H9 (cell line): ENCODE measurements at regions not wholly inside any gene's neighbourhood (a gene's known extent, or its start where the extent isn't known, plus 50 kb on each side); places are given as distances from the start of the nearest gene placed in this dataset.

Source experiments
- DNase-seq: peaks from one replicate; pipeline ENCODE4 v3.0.0-alpha.2; 2017
- H2AFZ ChIP-seq: one replicate; pipeline ENCODE4 v1.6.1; 2013; ENCODE audit warnings: mild to moderate bottlenecking, low read length, control low read depth, moderate library complexity
- H2AK5ac ChIP-seq: 2 replicates; pipeline ENCODE4 v1.6.1; 2013; ENCODE audit warnings: low read length, control low read depth, mixed read lengths; ENCODE audit not compliant: insufficient read length
- H2BK120ac ChIP-seq: one replicate; pipeline ENCODE4 v1.6.1; 2013; ENCODE audit warnings: low read depth, mild to moderate bottlenecking, low read length, control low read depth, inconsistent platforms; ENCODE audit not compliant: poor library complexity, severe bottlenecking
- H2BK12ac ChIP-seq: 2 replicates; pipeline ENCODE4 v1.6.1; 2013; ENCODE audit warnings: low read length, control low read depth, mixed read lengths, low read depth; ENCODE audit not compliant: insufficient read length
- H2BK15ac ChIP-seq: 2 replicates; pipeline ENCODE4 v1.6.1; 2013; ENCODE audit warnings: low read depth, low read length, control low read depth
- H2BK20ac ChIP-seq: one replicate; pipeline ENCODE4 v1.6.1; 2013; ENCODE audit warnings: low read depth, mild to moderate bottlenecking, low read length, control low read depth, inconsistent platforms; ENCODE audit not compliant: poor library complexity, severe bottlenecking
- H2BK5ac ChIP-seq: 2 replicates; pipeline ENCODE4 v1.6.1; 2013; ENCODE audit warnings: low read length, control low read depth, mixed read lengths; ENCODE audit not compliant: insufficient read length
- H3K14ac ChIP-seq: 2 replicates; pipeline ENCODE4 v1.6.1; 2013; ENCODE audit warnings: low read length, control low read depth; ENCODE audit not compliant: insufficient read depth
- H3K18ac ChIP-seq: 2 replicates; pipeline ENCODE4 v1.6.1; 2013; ENCODE audit warnings: low read depth, mild to moderate bottlenecking, mixed read lengths, low read length, control low read depth; ENCODE audit not compliant: insufficient read length
- H3K23ac ChIP-seq: 2 replicates; pipeline ENCODE4 v1.6.1; 2013; ENCODE audit warnings: low read length, control low read depth, mixed read lengths, low read depth; ENCODE audit not compliant: insufficient read length
- H3K23me2 ChIP-seq: 2 replicates; pipeline ENCODE4 v1.6.1; 2013; ENCODE audit warnings: low read depth, mild to moderate bottlenecking, mixed read lengths, low read length, control low read depth; ENCODE audit not compliant: insufficient read length, poor library complexity, severe bottlenecking
- H3K27ac ChIP-seq: 2 replicates; pipeline ENCODE4 v1.5.1; 2013; ENCODE audit warnings: low read length, control low read depth, mixed read lengths, low read depth; ENCODE audit not compliant: insufficient read length
- H3K27me3 ChIP-seq: 2 replicates; pipeline ENCODE4 v1.6.1; 2013; ENCODE audit warnings: low read length, control low read depth, inconsistent platforms; ENCODE audit not compliant: insufficient read depth
- H3K4ac ChIP-seq: 2 replicates; pipeline ENCODE4 v1.6.1; 2013; ENCODE audit warnings: low read depth, mild to moderate bottlenecking, control low read depth, inconsistent platforms, low read length, moderate library complexity
- H3K4me1 ChIP-seq: 2 replicates; pipeline ENCODE4 v1.6.1; 2013; ENCODE audit warnings: low read length, control low read depth, inconsistent platforms; ENCODE audit not compliant: insufficient read depth
- H3K4me2 ChIP-seq: 2 replicates; pipeline ENCODE4 v1.6.1; 2013; ENCODE audit warnings: low read length, control low read depth, mixed read lengths; ENCODE audit not compliant: insufficient read length, insufficient read depth
- H3K56ac ChIP-seq: 2 replicates; pipeline ENCODE4 v1.6.1; 2013; ENCODE audit warnings: low read depth, mild to moderate bottlenecking, mixed read lengths, low read length, control low read depth; ENCODE audit not compliant: insufficient read length
- H3K79me1 ChIP-seq: 2 replicates; pipeline ENCODE4 v1.6.1; 2013; ENCODE audit warnings: low read depth, mild to moderate bottlenecking, moderate library complexity, low read length, control low read depth, inconsistent platforms; ENCODE audit not compliant: insufficient read depth, poor library complexity, severe bottlenecking
- H3K79me2 ChIP-seq: 2 replicates; pipeline ENCODE4 v1.6.1; 2013; ENCODE audit warnings: low read length, control low read depth, inconsistent platforms; ENCODE audit not compliant: insufficient read depth
- H3K9ac ChIP-seq: 2 replicates; pipeline ENCODE4 v1.6.1; 2013; ENCODE audit warnings: low read length, control low read depth, mixed read lengths; ENCODE audit not compliant: insufficient read length; ENCODE audit errors: extremely low read depth
- H3K9me3 ChIP-seq: one replicate; pipeline ENCODE4 v1.6.1; 2013; ENCODE audit warnings: low read depth, low read length, inconsistent platforms; ENCODE audit not compliant: control insufficient read depth
- H3T11ph ChIP-seq: one replicate; pipeline ENCODE4 v1.6.1; 2013; ENCODE audit warnings: mild to moderate bottlenecking, low read length, control low read depth, inconsistent platforms
- H4K20me1 ChIP-seq: one replicate; pipeline ENCODE4 v1.6.1; 2013; ENCODE audit not compliant: control insufficient read depth, insufficient read length, insufficient read depth
- H4K5ac ChIP-seq: 2 replicates; pipeline ENCODE4 v1.6.1; 2013; ENCODE audit warnings: low read depth, mild to moderate bottlenecking, mixed read lengths, low read length, control low read depth; ENCODE audit not compliant: insufficient read length
- H4K8ac ChIP-seq: replicated peaks from 2 replicates; pipeline ENCODE4 v1.6.1; 2013; ENCODE audit warnings: low read length, control low read depth, mixed read lengths, low read depth; ENCODE audit not compliant: insufficient read length
- H4K91ac ChIP-seq: 2 replicates; pipeline ENCODE4 v1.6.1; 2013; ENCODE audit warnings: low read depth, mild to moderate bottlenecking, moderate library complexity, mixed read lengths, low read length, control low read depth; ENCODE audit not compliant: insufficient read length
- H3K27ac Mint-ChIP-seq, 3 experiments: 2 replicates in 2 of 3; 3 replicates in 1 of 3; pipeline ENCODE4 v1.8.0; 2020 to 2021; ENCODE audit warnings: mixed read lengths in 3 of 3, mild to moderate bottlenecking in 1 of 3, moderate library complexity in 1 of 3
- H3K27me3 Mint-ChIP-seq: 2 replicates; pipeline ENCODE4 v1.8.0; 2021; ENCODE audit warnings: low read depth, mild to moderate bottlenecking, moderate library complexity, mixed read lengths
- H3K36me3 Mint-ChIP-seq, 3 experiments: 2 replicates in 2 of 3; 3 replicates in 1 of 3; pipeline ENCODE4 v1.8.0; 2020 to 2021; ENCODE audit warnings: low read depth in 3 of 3, mixed read lengths in 3 of 3; ENCODE audit not compliant: insufficient read depth in 1 of 3
- H3K4me1 Mint-ChIP-seq, 2 experiments: 2 replicates each; pipeline ENCODE4 v1.8.0; 2020; ENCODE audit warnings: mixed read lengths in 2 of 2
- H3K4me3 Mint-ChIP-seq, 2 experiments: 2 replicates in 1 of 2; 3 replicates in 1 of 2; pipeline ENCODE4 v1.8.0; 2020 to 2021; ENCODE audit warnings: mild to moderate bottlenecking in 2 of 2, mixed read lengths in 2 of 2, moderate library complexity in 1 of 2
- H3K9me3 Mint-ChIP-seq, 2 experiments: 2 replicates in 1 of 2; 3 replicates in 1 of 2; pipeline ENCODE4 v1.8.0; 2020; ENCODE audit warnings: mild to moderate bottlenecking in 2 of 2, mixed read lengths in 2 of 2, moderate library complexity in 1 of 2
- CTCF ChIP-seq: fragments of 200-600 bp; sonication (generic); conservative IDR thresholded peaks from 3 replicates; pipeline ENCODE4 v1.8.0; 2021; ENCODE audit warnings: antibody characterized with exemption, mild to moderate bottlenecking
- WGBS: extraction: QIAGEN DNeasy Blood & Tissue Kit; methylation state at CpG from one replicate; pipeline ENCODE4 v1.1.7; 2013; ENCODE audit warnings: missing lambda C conversion rate, low lambda C conversion rate, mixed read lengths; ENCODE audit not compliant: insufficient read length; ENCODE audit errors: extremely low coverage; 5-methylcytosine and 5-hydroxymethylcytosine counted together

- Histone ChIP-seq H4K91ac (no peak overlapping the region), H4K8ac (no peak overlapping the region), H3K9ac (no peak overlapping the region), H3K27ac (no peak overlapping the region), H2BK5ac (no peak overlapping the region), H2BK15ac (no peak overlapping the region), H4K5ac (no peak overlapping the region), H3K79me1 (no peaks in the 10 kb centered on the region), H3K4me1 (no peaks in the 10 kb centered on the region), H2BK12ac (no peak overlapping the region), H3K79me2 (no peaks in the 10 kb centered on the region), H4K20me1 (no peaks in the 10 kb centered on the region), H3K9me3 (no peaks in the 10 kb centered on the region), H3K56ac (no peak overlapping the region), H3T11ph (no peak overlapping the region), H3K23me2 (no peaks in the 10 kb centered on the region), H2BK120ac (no peak overlapping the region), H3K4ac (no peak overlapping the region), H2AFZ (no peak overlapping the region), H3K27me3 (no peaks in the 10 kb centered on the region), H3K4me2 (no peak overlapping the region), H3K14ac (no peak overlapping the region), H2BK20ac (no peak overlapping the region), H3K18ac (no peak overlapping the region), H2AK5ac (no peak overlapping the region), H3K23ac (no peak overlapping the region)
- TF ChIP-seq CTCF = no peak
- Mint-ChIP-seq H3K27me3 (no peaks in the 10 kb centered on the region; the same call in none of the 2 replicates), H3K9me3 (peaks cover 5 to 14% of the 10 kb centered on the region in 2 experiments; a peak in 3 of 5 replicates), H3K27ac (no peak overlapping the region), H3K36me3 (peaks cover 2 to 7% (median 6%) of the 10 kb centered on the region in 3 experiments), H3K4me1 (peaks cover 12 to 15% of the 10 kb centered on the region in 2 experiments), H3K4me3 (no peak overlapping the region)
- no CpG with 5 or more reads among the region's 2 CpGs for WGBS
- no peak for DNase-seq
These were observed 82.7 kb upstream of the SELENOK start for GRCh38 chr3:53974324-53974723.
